Fibroblast of villous mesenchyme (primary cell): ENCODE measurements at regions not wholly inside any gene's neighbourhood (a gene's known extent, or its start where the extent isn't known, plus 50 kb on each side); places are given as distances from the start of the nearest gene placed in this dataset.

Experiments used
- DNase-seq: peaks from one replicate; pipeline ENCODE4 v3.0.0-alpha.2; 2010; ENCODE audit warnings: low read depth
- H3K4me3 ChIP-seq: 2 replicates; pipeline ENCODE4 v1.5.1; 2011; ENCODE audit warnings: low read depth, mild to moderate bottlenecking, low read length
- TF ChIP-seq, protein P1 (sequence below): IDR thresholded peaks from 2 replicates; pipeline ENCODE4 v1.5.1; 2012; ENCODE audit warnings: low read depth, mild to moderate bottlenecking, low read length; ENCODE audit not compliant: insufficient read depth

DNA sequence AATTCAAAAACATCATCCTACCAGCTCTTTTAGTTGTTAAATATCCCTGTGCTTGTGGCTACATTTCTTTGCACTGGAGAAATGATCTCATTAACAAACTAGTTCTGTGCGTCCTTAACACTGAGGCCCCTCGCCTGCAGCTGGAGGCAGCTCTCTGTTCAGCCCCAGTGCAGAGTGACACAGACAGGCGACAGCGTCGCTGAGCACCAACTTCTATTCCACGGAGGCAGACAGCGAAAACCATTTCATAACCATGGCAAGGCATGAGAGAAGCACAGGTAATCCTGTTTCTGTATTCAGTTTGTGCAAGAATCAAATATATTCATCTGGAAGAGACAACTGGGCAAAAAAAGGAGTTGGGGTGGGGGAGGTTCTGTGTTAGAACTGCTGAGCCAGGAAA, 530.7 kb downstream of the ZIC1 start:
- TF ChIP-seq, protein P1, sequence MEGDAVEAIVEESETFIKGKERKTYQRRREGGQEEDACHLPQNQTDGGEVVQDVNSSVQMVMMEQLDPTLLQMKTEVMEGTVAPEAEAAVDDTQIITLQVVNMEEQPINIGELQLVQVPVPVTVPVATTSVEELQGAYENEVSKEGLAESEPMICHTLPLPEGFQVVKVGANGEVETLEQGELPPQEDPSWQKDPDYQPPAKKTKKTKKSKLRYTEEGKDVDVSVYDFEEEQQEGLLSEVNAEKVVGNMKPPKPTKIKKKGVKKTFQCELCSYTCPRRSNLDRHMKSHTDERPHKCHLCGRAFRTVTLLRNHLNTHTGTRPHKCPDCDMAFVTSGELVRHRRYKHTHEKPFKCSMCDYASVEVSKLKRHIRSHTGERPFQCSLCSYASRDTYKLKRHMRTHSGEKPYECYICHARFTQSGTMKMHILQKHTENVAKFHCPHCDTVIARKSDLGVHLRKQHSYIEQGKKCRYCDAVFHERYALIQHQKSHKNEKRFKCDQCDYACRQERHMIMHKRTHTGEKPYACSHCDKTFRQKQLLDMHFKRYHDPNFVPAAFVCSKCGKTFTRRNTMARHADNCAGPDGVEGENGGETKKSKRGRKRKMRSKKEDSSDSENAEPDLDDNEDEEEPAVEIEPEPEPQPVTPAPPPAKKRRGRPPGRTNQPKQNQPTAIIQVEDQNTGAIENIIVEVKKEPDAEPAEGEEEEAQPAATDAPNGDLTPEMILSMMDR, result no peak

DNA sequence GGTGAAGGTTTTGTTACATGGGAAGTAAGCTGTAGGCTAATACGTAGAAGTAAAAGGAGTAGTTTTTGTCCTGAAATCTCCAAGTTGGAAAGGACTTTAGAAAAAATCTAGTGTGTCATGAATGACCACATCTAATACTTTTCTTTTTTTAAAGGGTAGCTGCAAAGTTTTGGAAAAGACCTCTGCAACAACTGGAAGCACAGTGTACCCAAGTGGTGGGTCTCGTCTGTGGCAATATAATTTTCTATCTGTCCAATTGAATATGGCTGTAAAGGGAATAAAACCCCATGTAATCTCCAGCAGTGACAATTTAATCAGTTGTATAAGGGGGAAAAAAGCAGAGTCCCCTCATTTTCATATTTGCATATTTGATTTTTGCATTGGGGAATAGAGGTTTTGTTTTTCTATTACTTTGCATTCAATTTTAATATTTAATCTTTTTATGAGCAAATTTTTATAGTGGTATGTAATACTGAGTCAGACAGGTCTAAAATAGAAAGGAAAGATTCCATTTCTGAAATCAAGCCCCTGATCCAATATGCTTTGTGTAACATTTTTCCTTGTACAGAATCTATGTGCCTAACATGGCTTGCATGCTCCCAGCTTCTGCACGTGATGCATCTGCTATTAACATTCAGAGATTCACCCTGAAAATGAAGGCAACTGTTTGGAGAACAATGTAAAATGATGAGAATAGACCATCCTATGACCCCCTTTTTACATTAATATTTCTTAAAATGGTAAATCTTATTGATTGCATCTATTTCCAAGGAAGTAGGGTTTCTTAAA, 531.4 kb downstream of the ZIC1 start:
- DNase-seq, result no peak
- TF ChIP-seq, protein P1, result no peak
- H3K4me3 ChIP-seq, result no peak overlapping the region

More for the DNA sequence above, 530.7 kb downstream of the ZIC1 start:
- H3K4me3 ChIP-seq, result no peak overlapping the region
- DNase-seq, result no peak

DNA sequence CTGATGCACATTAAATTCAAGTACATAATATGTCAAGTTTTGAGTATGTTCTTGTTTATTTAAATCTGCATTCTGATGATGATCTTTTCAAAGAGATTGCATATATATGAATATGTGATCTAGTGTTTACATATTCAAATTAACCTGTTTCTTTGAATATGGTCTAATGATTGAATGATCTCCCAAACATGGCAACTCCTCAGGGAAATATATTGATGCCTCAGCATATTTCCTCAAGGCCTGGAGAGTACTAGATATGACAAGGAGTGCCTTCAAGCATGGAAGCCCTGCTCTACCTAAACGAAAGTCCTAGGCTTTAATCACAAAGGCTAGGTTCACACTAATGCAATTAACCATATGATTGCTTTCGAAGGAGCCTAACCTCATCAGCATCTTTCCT, 532.8 kb downstream of the ZIC1 start:
- DNase-seq, result no peak
- TF ChIP-seq, protein P1, result no peak
- no peak overlapping the region for H3K4me3 ChIP-seq

DNA sequence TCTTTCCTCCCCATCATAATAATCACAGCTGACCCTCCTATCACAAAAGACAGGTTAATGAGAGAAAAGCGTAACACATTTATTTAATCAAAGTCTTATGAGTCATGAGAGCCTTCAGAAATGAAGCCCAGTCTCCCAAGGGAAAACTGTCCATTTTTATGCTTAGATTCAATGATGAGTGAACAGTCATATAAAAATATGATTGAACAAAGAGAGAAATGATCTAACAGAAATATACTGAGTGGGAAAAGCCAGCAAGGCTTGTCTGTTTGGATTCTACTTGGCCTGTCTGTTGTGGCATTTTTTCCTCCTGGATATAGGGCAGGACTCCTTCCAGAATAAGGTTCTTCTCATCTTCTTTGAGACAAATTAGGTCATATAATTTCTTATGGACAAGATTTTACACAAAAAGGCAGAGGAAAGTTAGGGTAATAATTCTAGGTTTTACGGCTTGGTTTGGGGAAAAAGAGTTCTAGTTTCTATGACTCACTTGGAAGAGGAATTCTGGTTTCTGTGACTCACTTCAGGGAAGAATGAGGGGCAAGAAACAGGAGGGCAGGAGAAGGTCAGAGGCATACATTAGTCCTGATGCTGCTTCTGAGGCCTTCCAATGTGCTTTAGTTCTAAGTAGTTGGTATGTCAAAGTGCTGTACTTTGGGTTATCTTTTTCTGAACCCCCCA, 534.2 kb downstream of the ZIC1 start:
- H3K4me3 ChIP-seq, result no peak overlapping the region

DNA sequence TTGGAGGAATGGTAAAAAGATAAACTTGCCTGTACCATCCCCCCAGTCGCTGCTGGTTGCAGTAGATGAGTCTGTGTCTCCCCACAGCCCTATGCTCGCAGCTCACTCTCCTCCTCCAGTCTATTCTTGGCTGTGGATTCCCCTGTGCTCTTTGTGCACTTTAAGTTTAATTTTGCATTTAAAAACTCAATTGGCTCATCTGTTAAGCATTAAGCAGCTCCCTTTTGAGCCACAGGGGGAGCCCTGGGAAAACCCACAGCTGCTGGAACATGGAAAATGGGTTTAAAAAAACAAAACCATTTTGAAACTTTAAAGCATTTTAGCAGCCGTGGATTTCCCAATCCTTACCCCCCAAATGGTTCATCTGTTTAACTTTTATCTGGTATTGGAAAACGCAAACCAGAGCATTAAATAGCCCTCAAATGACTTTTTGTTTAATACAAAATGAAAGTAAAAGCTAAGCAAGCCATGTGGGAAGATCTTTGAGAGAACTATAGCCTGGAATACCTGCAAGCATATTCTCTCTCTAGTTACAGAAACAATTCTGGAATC, 536.9 kb downstream of the ZIC1 start:
- TF ChIP-seq, protein P1, result peak; percentile 78
- H3K4me3 ChIP-seq, result peak overlapping the region; percentile 34
- peak; percentile 88 for DNase-seq

More for the DNA sequence above, 534.2 kb downstream of the ZIC1 start:
- TF ChIP-seq, protein P1, result no peak
- peak; percentile 77 for DNase-seq

DNA sequence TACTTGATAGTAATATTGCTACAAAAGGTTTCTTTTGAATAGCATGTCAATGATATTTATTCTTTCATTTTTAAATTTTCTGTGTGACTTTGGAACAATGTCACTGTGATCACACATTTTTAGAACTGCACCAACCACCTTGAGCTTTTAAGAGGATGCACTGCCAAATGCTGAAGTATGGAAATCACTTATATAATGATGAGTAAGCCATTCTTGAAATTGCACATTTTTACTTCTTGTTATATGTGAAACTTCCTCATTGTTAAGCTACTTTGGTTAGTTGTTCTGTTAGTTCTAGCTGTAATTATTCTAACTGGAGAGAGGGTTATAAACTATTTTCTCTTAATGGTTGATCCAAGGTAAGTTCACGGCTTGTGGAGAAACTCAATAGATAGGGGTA, 547.5 kb downstream of the ZIC1 start:
- no peak for DNase-seq
- H3K4me3 ChIP-seq, result no peak overlapping the region
- TF ChIP-seq, protein P1, result no peak
